Dendritic cell treated with granulocyte-macrophage colony-stimulating factor and Interleukin-4, amounts not matched to agents 40 ng/mL and 50 ng/mL, for 4 days (primary cell): ENCODE measurements at regions not wholly inside any gene's neighbourhood (a gene's known extent, or its start where the extent isn't known, plus 50 kb on each side); places are given as distances from the start of the nearest gene placed in this dataset.
"Not testable (repeated sequence)": the region's sequence is repeated elsewhere in the genome, so short reads cannot be mapped to it uniquely, and the experiment has no call there.

ENCODE experiments used
- H3K27ac Mint-ChIP-seq: one replicate; pipeline ENCODE4 v1.8.0; 2022; ENCODE audit warnings: mild to moderate bottlenecking, mixed read lengths
- H3K27me3 Mint-ChIP-seq: one replicate; pipeline ENCODE4 v1.8.0; 2022; ENCODE audit warnings: mild to moderate bottlenecking, mixed read lengths
- H3K36me3 Mint-ChIP-seq: one replicate; pipeline ENCODE4 v1.8.0; 2022; ENCODE audit warnings: low read depth, mixed read lengths
- H3K4me1 Mint-ChIP-seq: one replicate; pipeline ENCODE4 v1.8.0; 2022; ENCODE audit warnings: low read depth, mixed read lengths
- H3K4me3 Mint-ChIP-seq: one replicate; pipeline ENCODE4 v1.8.0; 2022; ENCODE audit warnings: mild to moderate bottlenecking, moderate library complexity, mixed read lengths
- H3K9me3 Mint-ChIP-seq: one replicate; pipeline ENCODE4 v1.8.0; 2022; ENCODE audit warnings: mixed read lengths
- intact Hi-C: fragments of 100-400 bp; cut with micrococcal nuclease; formaldehyde crosslinking; loops from one replicate; pipeline ENCODE4 v1.15.0; 2022

- Mint-ChIP-seq H3K27ac (no peak overlapping the region), H3K4me1 (no peaks in the 10 kb centered on the region), H3K36me3 (no peaks in the 10 kb centered on the region), H3K27me3 (no peaks in the 10 kb centered on the region), H3K9me3 (peaks cover 27% of the 10 kb centered on the region), H3K4me3 (no peak overlapping the region)
- intact Hi-C loops = no loop called here
Observed at GRCh38 chr10:34058845-34059614, 724.6 kb upstream of the NRP1 start.

GRCh38 chr10:34055410-34055985 is 721.0 kb upstream of the NRP1 start:
- H3K9me3 Mint-ChIP-seq, H3K27ac Mint-ChIP-seq, H3K36me3 Mint-ChIP-seq, intact Hi-C loops, H3K4me3 Mint-ChIP-seq, H3K27me3 Mint-ChIP-seq: not testable (repeated sequence)
- peaks cover 17% of the 10 kb centered on the region for H3K4me1 Mint-ChIP-seq

GRCh38 chr10:34049887-34050286 is 715.4 kb upstream of the NRP1 start:
- intact Hi-C loops = no loop called here
- peaks cover 17% of the 10 kb centered on the region for H3K4me1 Mint-ChIP-seq
- no peak overlapping the region for H3K27ac Mint-ChIP-seq

GRCh38 chr10:34049469-34049868 is 715.0 kb upstream of the NRP1 start:
- H3K4me3 Mint-ChIP-seq = no peak overlapping the region
- H3K9me3 Mint-ChIP-seq = peaks cover 9% of the 10 kb centered on the region
- intact Hi-C loops = no loop called here
- peaks cover 9% of the 10 kb centered on the region for H3K27me3 Mint-ChIP-seq
- no peak overlapping the region for H3K27ac Mint-ChIP-seq
- peaks cover 17% of the 10 kb centered on the region for H3K4me1 Mint-ChIP-seq
- H3K36me3 Mint-ChIP-seq = no peaks in the 10 kb centered on the region

More at GRCh38 chr10:34049887-34050286, 715.4 kb upstream of the NRP1 start:
- Mint-ChIP-seq H3K4me3 (no peak overlapping the region), H3K9me3 (peaks cover 9% of the 10 kb centered on the region), H3K27me3 (peaks cover 9% of the 10 kb centered on the region), H3K36me3 (no peaks in the 10 kb centered on the region)

- peaks cover 17% of the 10 kb centered on the region for H3K4me1 Mint-ChIP-seq
- H3K27me3 Mint-ChIP-seq = peaks cover 9% of the 10 kb centered on the region
- no peaks in the 10 kb centered on the region for H3K36me3 Mint-ChIP-seq
- H3K4me3 Mint-ChIP-seq = no peak overlapping the region
- intact Hi-C loops = no loop called here
- no peak overlapping the region for H3K27ac Mint-ChIP-seq
- H3K9me3 Mint-ChIP-seq = peaks cover 9% of the 10 kb centered on the region
Observed at GRCh38 chr10:34047389-34047788, 712.9 kb upstream of the NRP1 start.

- no peaks in the 10 kb centered on the region for H3K36me3 Mint-ChIP-seq
- H3K4me1 Mint-ChIP-seq = peaks cover 8% of the 10 kb centered on the region
- H3K27me3 Mint-ChIP-seq = peaks cover 9% of the 10 kb centered on the region
- no peak overlapping the region for H3K4me3 Mint-ChIP-seq
- no peak overlapping the region for H3K27ac Mint-ChIP-seq
- H3K9me3 Mint-ChIP-seq = peaks cover 9% of the 10 kb centered on the region
- intact Hi-C loops = no loop called here
Observed at GRCh38 chr10:34046506-34047034, 712.1 kb upstream of the NRP1 start.

GRCh38 chr10:34045571-34046190 is 711.2 kb upstream of the NRP1 start:
- Mint-ChIP-seq H3K27ac (no peak overlapping the region), H3K4me1 (no peaks in the 10 kb centered on the region), H3K9me3 (peaks cover 2% of the 10 kb centered on the region), H3K27me3 (peaks cover 4% of the 10 kb centered on the region), H3K36me3 (no peaks in the 10 kb centered on the region), H3K4me3 (no peak overlapping the region)
- intact Hi-C loops = no loop called here

GRCh38 chr10:34041871-34042270 is 707.4 kb upstream of the NRP1 start:
- Mint-ChIP-seq H3K9me3 (no peaks in the 10 kb centered on the region), H3K27me3 (no peaks in the 10 kb centered on the region), H3K36me3 (no peaks in the 10 kb centered on the region), H3K4me3 (no peak overlapping the region), H3K4me1 (no peaks in the 10 kb centered on the region), H3K27ac (no peak overlapping the region)
- intact Hi-C loops = no loop called here

GRCh38 chr10:34037499-34037898 is 703.0 kb upstream of the NRP1 start:
- Mint-ChIP-seq H3K9me3 (peaks cover 16% of the 10 kb centered on the region), H3K36me3 (no peaks in the 10 kb centered on the region), H3K4me3 (no peak overlapping the region), H3K27ac (no peak overlapping the region), H3K4me1 (no peaks in the 10 kb centered on the region), H3K27me3 (no peaks in the 10 kb centered on the region)
- intact Hi-C loops = no loop called here

- H3K27me3 Mint-ChIP-seq, H3K27ac Mint-ChIP-seq, intact Hi-C loops, H3K4me3 Mint-ChIP-seq, H3K36me3 Mint-ChIP-seq: not testable (repeated sequence)
- Mint-ChIP-seq H3K4me1 (peaks cover 18% of the 10 kb centered on the region), H3K9me3 (peaks cover 16% of the 10 kb centered on the region)
Observed at GRCh38 chr10:34035241-34035790, 700.8 kb upstream of the NRP1 start.

GRCh38 chr10:34033078-34033477 is 698.6 kb upstream of the NRP1 start:
- peaks cover 18% of the 10 kb centered on the region for H3K4me1 Mint-ChIP-seq
- H3K27ac Mint-ChIP-seq = no peak overlapping the region
- no peak overlapping the region for H3K4me3 Mint-ChIP-seq
- intact Hi-C loops = no loop called here
- no peaks in the 10 kb centered on the region for H3K36me3 Mint-ChIP-seq
- H3K27me3 Mint-ChIP-seq = no peaks in the 10 kb centered on the region
- peaks cover 16% of the 10 kb centered on the region for H3K9me3 Mint-ChIP-seq

- Mint-ChIP-seq H3K36me3 (no peaks in the 10 kb centered on the region), H3K27ac (no peak overlapping the region), H3K4me1 (peaks cover 18% of the 10 kb centered on the region), H3K9me3 (peaks cover 16% of the 10 kb centered on the region), H3K27me3 (no peaks in the 10 kb centered on the region), H3K4me3 (no peak overlapping the region)
- intact Hi-C loops = no loop called here
Observed at GRCh38 chr10:34032564-34032963, 698.1 kb upstream of the NRP1 start.

- intact Hi-C loops = no loop called here
- Mint-ChIP-seq H3K27ac (no peak overlapping the region), H3K9me3 (peaks cover 16% of the 10 kb centered on the region), H3K4me3 (no peak overlapping the region), H3K4me1 (peaks cover 18% of the 10 kb centered on the region), H3K27me3 (no peaks in the 10 kb centered on the region), H3K36me3 (no peaks in the 10 kb centered on the region)
Observed at GRCh38 chr10:34031400-34031799, 696.9 kb upstream of the NRP1 start.

- no peaks in the 10 kb centered on the region for H3K27me3 Mint-ChIP-seq
- no peaks in the 10 kb centered on the region for H3K36me3 Mint-ChIP-seq
- H3K4me3 Mint-ChIP-seq = no peak overlapping the region
- peaks cover 18% of the 10 kb centered on the region for H3K4me1 Mint-ChIP-seq
- H3K27ac Mint-ChIP-seq = no peak overlapping the region
- intact Hi-C loops = no loop called here
- H3K9me3 Mint-ChIP-seq = peaks cover 16% of the 10 kb centered on the region
Observed at GRCh38 chr10:34029455-34029854, 695.0 kb upstream of the NRP1 start.
